Keratinocyte (primary cell): ENCODE measurements at regions not wholly inside any gene's neighbourhood (a gene's known extent, or its start where the extent isn't known, plus 50 kb on each side); places are given as distances from the start of the nearest gene placed in this dataset.

Experiments used
- DNase-seq: peaks from one replicate; pipeline ENCODE4 v3.0.0-alpha.2; 2011; ENCODE audit warnings: low read depth, missing footprints, low spot score
- FAIRE-seq: peaks from 2 replicates; lab custom pipeline; 2011; peaks lifted over from hg19 to GRCh38; lab: Jason Lieb, UNC
- H2AFZ ChIP-seq: 2 replicates; pipeline ENCODE4 v1.6.0; 2012; ENCODE audit warnings: low read length, control low read depth, inconsistent platforms; ENCODE audit not compliant: control insufficient read depth
- H3K27ac ChIP-seq: 2 replicates; pipeline ENCODE4 v1.5.1; 2011; ENCODE audit warnings: low read length; ENCODE audit not compliant: control insufficient read depth, insufficient read depth
- H3K27me3 ChIP-seq: 3 replicates; pipeline ENCODE4 v1.6.0; 2011; ENCODE audit warnings: low read length; ENCODE audit not compliant: control insufficient read depth, insufficient read depth; ENCODE audit errors: extremely low read depth
- H3K36me3 ChIP-seq, 2 experiments: 2 replicates in 1 of 2; 3 replicates in 1 of 2; pipeline ENCODE4 v1.5.1; 2011; ENCODE audit warnings: low read length in 2 of 2, mild to moderate bottlenecking in 1 of 2; ENCODE audit not compliant: control insufficient read depth in 2 of 2, insufficient read depth in 2 of 2; ENCODE audit errors: extremely low read depth in 1 of 2
- H3K4me1 ChIP-seq: 3 replicates; pipeline ENCODE4 v1.5.1; 2011; ENCODE audit warnings: low read length; ENCODE audit not compliant: control insufficient read depth, insufficient read depth; ENCODE audit errors: extremely low read depth
- H3K4me2 ChIP-seq: 3 replicates; pipeline ENCODE4 v1.6.0; 2011; ENCODE audit warnings: low read depth, low read length; ENCODE audit not compliant: control insufficient read depth, insufficient read depth; ENCODE audit errors: extremely low read depth
- H3K4me3 ChIP-seq, 3 experiments: fragments of 200-600 bp in 1 of 3; sonication (generic) in 1 of 3; 2 replicates in 2 of 3; 3 replicates in 1 of 3; pipeline ENCODE4 v1.5.1; 2011 to 2016; ENCODE audit warnings: low read length in 3 of 3, mild to moderate bottlenecking in 3 of 3, control low read depth in 2 of 3, inconsistent platforms in 1 of 3, low read depth in 1 of 3, mixed read lengths in 1 of 3, mixed run types in 1 of 3, moderate library complexity in 1 of 3; ENCODE audit not compliant: control insufficient read depth in 2 of 3, insufficient read depth in 2 of 3; ENCODE audit errors: extremely low read depth in 1 of 3
- H3K79me2 ChIP-seq: 2 replicates; pipeline ENCODE4 v1.6.0; 2012; ENCODE audit warnings: low read length; ENCODE audit not compliant: control insufficient read depth, insufficient read depth
- H3K9ac ChIP-seq: 3 replicates; pipeline ENCODE4 v1.6.0; 2011; ENCODE audit warnings: low read length; ENCODE audit not compliant: control insufficient read depth, insufficient read depth; ENCODE audit errors: extremely low read depth
- H3K9me1 ChIP-seq: 3 replicates; pipeline ENCODE4 v1.6.0; 2011; ENCODE audit warnings: low read length; ENCODE audit not compliant: control insufficient read depth, insufficient read depth; ENCODE audit errors: extremely low read depth
- H3K9me3 ChIP-seq: 2 replicates; pipeline ENCODE4 v1.5.1; 2012; ENCODE audit warnings: low read depth, low read length; ENCODE audit not compliant: control insufficient read depth
- H4K20me1 ChIP-seq: 3 replicates; pipeline ENCODE4 v1.6.0; 2011; ENCODE audit warnings: low read length; ENCODE audit not compliant: control insufficient read depth, insufficient read depth; ENCODE audit errors: extremely low read depth
- CTCF ChIP-seq, 3 experiments: IDR thresholded peaks in 1 of 3; conservative IDR thresholded peaks in 1 of 3; optimal IDR thresholded peaks in 1 of 3; 2 replicates in 2 of 3; 3 replicates in 1 of 3; pipeline versions ENCODE3 to v1.5.1; 2011; ENCODE audit warnings: low read length in 3 of 3, mild to moderate bottlenecking in 3 of 3, moderate library complexity in 2 of 3, control low read depth in 1 of 3, inconsistent platforms in 1 of 3; ENCODE audit not compliant: insufficient read depth in 2 of 3; ENCODE audit errors: extremely low read depth in 1 of 3
- EZH2 ChIP-seq: IDR thresholded peaks from one replicate; pipeline ENCODE4 v1.6.1; 2012; ENCODE audit warnings: inconsistent platforms, mild to moderate bottlenecking, low read length, moderate library complexity
- dilution Hi-C: fragments of 300-500 bp; cut with MboI; formaldehyde crosslinking; loops from one replicate; pipeline ENCODE4 v1.7.0; 2020; ENCODE audit warnings: low sequenced_read_pairs; ENCODE audit not compliant: extremely low pct_ligation_motif_present

DNA sequence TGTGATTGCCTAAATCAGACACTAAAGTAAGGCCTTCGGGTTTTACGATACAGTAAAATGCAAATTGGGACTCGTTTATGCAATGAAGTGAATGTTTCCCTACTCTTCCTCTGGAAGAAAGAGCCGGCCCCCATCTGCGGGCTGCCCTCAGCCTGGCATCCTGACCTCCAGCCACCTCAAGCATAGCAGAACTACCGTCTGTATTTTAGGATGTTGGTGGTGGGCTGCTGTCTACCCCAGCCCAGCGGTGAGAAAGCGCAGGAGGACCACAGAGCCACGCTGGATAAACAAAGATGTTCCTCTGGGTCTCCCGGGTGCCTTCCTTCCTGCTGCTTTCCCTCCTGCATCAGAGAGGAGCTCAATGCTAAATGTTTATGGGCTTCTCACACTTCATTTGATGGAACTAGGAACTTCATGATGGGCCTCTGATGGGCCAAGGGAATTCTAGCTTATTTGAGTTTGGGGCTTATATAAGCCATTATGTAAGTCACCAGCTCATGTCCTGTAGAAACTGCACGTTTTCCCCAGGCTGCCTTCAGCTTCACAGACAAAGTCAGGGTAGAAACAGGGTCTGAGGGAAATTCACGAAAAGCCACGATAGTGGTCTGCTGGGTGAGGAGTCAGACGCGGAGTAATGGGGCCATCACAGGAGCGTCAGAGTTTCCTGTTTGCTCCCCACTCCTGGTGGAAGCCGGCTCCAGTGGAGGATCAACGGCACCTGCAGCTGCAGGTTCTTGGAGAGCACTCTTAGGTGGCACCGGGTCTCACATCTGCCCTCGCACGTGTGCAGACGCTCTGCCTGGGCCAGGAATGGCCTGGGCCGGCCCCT is 287.4 kb downstream of the BRD1 start:
- Histone ChIP-seq H3K9me3 (peaks cover 6% of the 10 kb centered on the region), H3K4me2 (no peak overlapping the region), H3K27ac (no peak overlapping the region), H3K9ac (no peak overlapping the region), H3K4me3 (no peak overlapping the region), H3K4me1 (no peaks in the 10 kb centered on the region), H3K36me3 (no peaks in the 10 kb centered on the region), H2AFZ (no peak overlapping the region), H3K79me2 (no peaks in the 10 kb centered on the region), H3K27me3 (no peaks in the 10 kb centered on the region), H4K20me1 (no peaks in the 10 kb centered on the region), H3K9me1 (no peaks in the 10 kb centered on the region)
- FAIRE-seq, result no peak
- TF ChIP-seq CTCF (optimal IDR thresholded peaks at IDR 0.05 in 1 of 3, IDR thresholded peaks at IDR 0.05 in 1 of 3, conservative IDR thresholded peaks at IDR 0.05 in 1 of 3; ENCODE audit: extremely low read depth in 1 of 3, insufficient read depth in 2 of 3, low read length in 3 of 3) (no peak), EZH2 (no peak)
- no peak for DNase-seq
- dilution Hi-C loops, result no loop called here

DNA sequence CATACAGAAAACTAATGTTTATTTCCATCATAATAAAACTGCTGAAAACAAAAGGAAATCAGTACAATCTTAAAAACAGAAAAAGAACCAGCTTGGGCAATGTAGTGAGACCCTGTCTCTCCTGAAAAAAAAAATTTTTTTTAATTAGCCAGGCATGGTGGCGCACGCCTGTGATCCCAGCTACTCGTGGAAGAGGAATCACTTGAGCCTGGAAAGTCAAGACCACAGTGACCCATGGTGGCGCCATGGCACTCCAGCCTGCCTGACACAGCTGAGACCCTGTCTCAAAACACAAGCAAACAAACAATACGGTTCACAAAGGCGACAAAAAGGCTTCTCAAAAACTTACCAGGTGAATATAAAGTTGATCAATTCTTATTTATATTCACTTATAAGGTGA is 289.7 kb downstream of the BRD1 start:
- DNase-seq, result no peak
- Histone ChIP-seq H3K27me3 (no peaks in the 10 kb centered on the region), H3K36me3 (no peaks in the 10 kb centered on the region), H3K4me3 (no peak overlapping the region), H3K79me2 (no peaks in the 10 kb centered on the region), H2AFZ (no peak overlapping the region), H3K9ac (no peak overlapping the region), H3K9me3 (peaks cover 8% of the 10 kb centered on the region), H3K9me1 (no peaks in the 10 kb centered on the region), H3K4me1 (no peaks in the 10 kb centered on the region), H3K27ac (no peak overlapping the region), H3K4me2 (no peak overlapping the region), H4K20me1 (no peaks in the 10 kb centered on the region)
- dilution Hi-C loops, result no loop called here
- no peak for FAIRE-seq
- TF ChIP-seq CTCF (optimal IDR thresholded peaks at IDR 0.05 in 1 of 3, IDR thresholded peaks at IDR 0.05 in 1 of 3, conservative IDR thresholded peaks at IDR 0.05 in 1 of 3; ENCODE audit: extremely low read depth in 1 of 3, insufficient read depth in 2 of 3, low read length in 3 of 3) (no peak), EZH2 (no peak)
